PC-9 (cell line): ENCODE measurements at regions not wholly inside any gene's neighbourhood (a gene's known extent, or its start where the extent isn't known, plus 50 kb on each side); places are given as distances from the start of the nearest gene placed in this dataset.

Experiments used
- BruUV-seq: library from RNA; stranded (reverse); fragments of 400-500 nt; replicated peaks from 2 replicates; lab custom pipeline; 2021; lab: Mats Ljungman, UMichigan
- CTCF ChIA-PET: fragments of 300-600 bp; sonication (Branson Sonifier 250); formaldehyde crosslinking; loops from one replicate; lab custom pipeline; 2022; ENCODE audit warnings: antibody characterized with exemption; lab: Charles Lee
- POLR2A ChIA-PET: fragments of 300-600 bp; sonication (Branson Sonifier 250); formaldehyde crosslinking; loops from one replicate; lab custom pipeline; 2022; ENCODE audit warnings: antibody characterized with exemption; ENCODE audit not compliant: unreplicated experiment; lab: Charles Lee
- DNase-seq, 2 experiments: peaks; one replicate each; pipeline versions ENCODE4 v3.0.0 to v3.0.0-alpha.2; 2015 to 2022; ENCODE audit warnings: mixed read lengths in 1 of 2
- H2AFZ ChIP-seq: fragments of 200-600 bp; sonication (generic); 2 replicates; pipeline ENCODE4 v1.8.1; 2017; ENCODE audit warnings: antibody characterized with exemption
- H3F3A ChIP-seq: fragments of 200-600 bp; sonication (generic); 2 replicates; pipeline ENCODE4 v1.8.1; 2017; ENCODE audit warnings: antibody characterized with exemption, mild to moderate bottlenecking, low read depth; ENCODE audit not compliant: insufficient read depth
- H3K27ac ChIP-seq: fragments of 200-600 bp; sonication (generic); 2 replicates; pipeline ENCODE4 v1.6.1; 2016; ENCODE audit warnings: mixed run types
- H3K27me3 ChIP-seq: fragments of 200-600 bp; sonication (generic); 2 replicates; pipeline ENCODE4 v1.6.1; 2016; ENCODE audit warnings: low read depth, mixed run types; ENCODE audit not compliant: insufficient read depth
- H3K36me3 ChIP-seq: fragments of 200-600 bp; sonication (generic); 2 replicates; pipeline ENCODE4 v1.6.1; 2016; ENCODE audit warnings: low read depth, mixed run types
- H3K4me1 ChIP-seq: fragments of 200-600 bp; sonication (generic); replicated peaks from 2 replicates; pipeline ENCODE4 v1.6.1; 2016; ENCODE audit warnings: mixed run types; ENCODE audit not compliant: insufficient read depth
- H3K4me2 ChIP-seq: fragments of 200-600 bp; sonication (generic); 2 replicates; pipeline ENCODE4 v1.6.1; 2017; ENCODE audit warnings: mixed run types
- H3K4me3 ChIP-seq: fragments of 200-600 bp; sonication (generic); 2 replicates; pipeline ENCODE4 v1.6.1; 2016; ENCODE audit warnings: mixed run types
- H3K79me2 ChIP-seq: fragments of 200-600 bp; sonication (generic); 2 replicates; pipeline ENCODE4 v1.6.1; 2017; ENCODE audit warnings: low read depth, mixed run types
- H3K9me2 ChIP-seq: fragments of 200-600 bp; sonication (generic); 2 replicates; pipeline ENCODE4 v1.8.1; 2017; ENCODE audit warnings: mild to moderate bottlenecking; ENCODE audit not compliant: insufficient read depth
- H3K9me3 ChIP-seq: fragments of 200-600 bp; sonication (generic); 2 replicates; pipeline ENCODE4 v1.8.1; 2016; ENCODE audit warnings: low read depth; ENCODE audit not compliant: insufficient read depth
- H4K20me1 ChIP-seq: fragments of 200-600 bp; sonication (generic); 2 replicates; pipeline ENCODE4 v1.8.1; 2017; ENCODE audit not compliant: insufficient read depth
- EZH2 ChIP-seq: fragments of 200-600 bp; sonication (generic); IDR thresholded peaks from 2 replicates; pipeline ENCODE4 v1.8.0; 2017; ENCODE audit warnings: antibody characterized with exemption, low read depth
- intact Hi-C: fragments of 100-400 bp; cut with micrococcal nuclease; formaldehyde crosslinking; loops from one replicate; pipeline ENCODE4 v1.10.0; 2022; ENCODE audit not compliant: unreplicated experiment
- TF ChIP-seq, protein P1 (sequence below): fragments of 200-600 bp; sonication (generic); conservative IDR thresholded peaks from 2 replicates; pipeline ENCODE4 v1.6.1; 2017; ENCODE audit warnings: mixed run types, antibody characterized with exemption, mild to moderate bottlenecking, moderate library complexity

DNA sequence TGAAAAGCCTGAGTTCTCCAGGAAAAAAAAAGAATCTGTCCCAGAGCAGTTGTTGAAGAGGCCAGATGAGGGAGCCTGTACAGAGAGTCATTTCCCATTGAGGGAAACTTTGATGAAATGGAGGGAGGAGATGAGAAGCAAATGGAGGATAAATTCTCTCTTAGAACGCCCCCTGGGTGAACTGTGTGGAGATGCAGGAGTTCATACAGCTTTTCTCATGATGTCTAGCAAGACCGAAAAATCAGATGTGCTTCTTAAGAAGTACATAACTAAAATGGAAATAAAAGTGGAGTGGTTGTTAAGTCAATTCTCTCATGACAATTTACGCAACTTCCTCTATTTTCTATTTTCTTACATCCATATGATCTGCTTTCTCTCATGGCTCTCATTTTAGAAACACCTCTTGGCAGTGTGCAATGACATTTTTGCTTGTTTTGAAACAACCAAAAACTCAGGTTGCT lies 1263.1 kb downstream of the PCDH9 start:
- Histone ChIP-seq H3K4me2 (no peak overlapping the region), H3K4me1 (no peaks in the 10 kb centered on the region), H3K9me3 (no peaks in the 10 kb centered on the region; the same call in 1 of the 2 replicates), H2AFZ (no peak overlapping the region), H3K4me3 (no peak overlapping the region), H3K27ac (no peak overlapping the region), H3F3A (no peaks in the 10 kb centered on the region), H4K20me1 (no peaks in the 10 kb centered on the region), H3K36me3 (no peaks in the 10 kb centered on the region), H3K79me2 (no peaks in the 10 kb centered on the region), H3K27me3 (no peaks in the 10 kb centered on the region), H3K9me2 (no peaks in the 10 kb centered on the region; the same call in 1 of the 2 replicates)
- ChIA-PET POLR2A (no interaction called here), CTCF (interaction anchor here (0.7 kb wide), 1 partner anchor 649 kb away, joined by 3 read pairs; no protein-coding TSS in a partner anchor)
- intact Hi-C loops: loop anchor here (10.0 kb wide), 1 partner anchor 312 kb away; no protein-coding TSS in a partner anchor
- TF ChIP-seq, protein P1, sequence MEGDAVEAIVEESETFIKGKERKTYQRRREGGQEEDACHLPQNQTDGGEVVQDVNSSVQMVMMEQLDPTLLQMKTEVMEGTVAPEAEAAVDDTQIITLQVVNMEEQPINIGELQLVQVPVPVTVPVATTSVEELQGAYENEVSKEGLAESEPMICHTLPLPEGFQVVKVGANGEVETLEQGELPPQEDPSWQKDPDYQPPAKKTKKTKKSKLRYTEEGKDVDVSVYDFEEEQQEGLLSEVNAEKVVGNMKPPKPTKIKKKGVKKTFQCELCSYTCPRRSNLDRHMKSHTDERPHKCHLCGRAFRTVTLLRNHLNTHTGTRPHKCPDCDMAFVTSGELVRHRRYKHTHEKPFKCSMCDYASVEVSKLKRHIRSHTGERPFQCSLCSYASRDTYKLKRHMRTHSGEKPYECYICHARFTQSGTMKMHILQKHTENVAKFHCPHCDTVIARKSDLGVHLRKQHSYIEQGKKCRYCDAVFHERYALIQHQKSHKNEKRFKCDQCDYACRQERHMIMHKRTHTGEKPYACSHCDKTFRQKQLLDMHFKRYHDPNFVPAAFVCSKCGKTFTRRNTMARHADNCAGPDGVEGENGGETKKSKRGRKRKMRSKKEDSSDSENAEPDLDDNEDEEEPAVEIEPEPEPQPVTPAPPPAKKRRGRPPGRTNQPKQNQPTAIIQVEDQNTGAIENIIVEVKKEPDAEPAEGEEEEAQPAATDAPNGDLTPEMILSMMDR: peak; percentile 34
- no peak for TF ChIP-seq EZH2
- BruUV-seq: no TSS peak
- peak in 1 of 2 experiments; percentile 6 for DNase-seq

DNA sequence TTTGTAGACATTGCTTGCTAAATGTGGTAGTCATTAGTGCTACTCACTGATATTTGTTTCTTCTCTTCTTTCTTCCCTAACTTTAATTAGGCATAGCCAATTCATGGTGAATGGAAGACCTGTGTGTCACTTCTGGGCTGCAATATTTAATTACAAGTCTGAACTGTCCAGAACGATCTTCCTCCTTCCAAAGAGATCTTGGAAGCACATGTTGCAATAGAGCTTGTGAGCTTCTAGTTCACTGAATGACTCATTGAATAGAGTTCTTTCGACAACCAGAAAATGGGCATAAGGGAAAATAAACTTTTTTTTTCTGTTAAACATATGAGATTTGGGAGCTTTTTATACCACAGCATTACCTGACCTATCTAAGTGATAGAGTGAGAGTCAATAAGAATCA lies 1264.6 kb downstream of the PCDH9 start:
- Histone ChIP-seq H4K20me1 (no peaks in the 10 kb centered on the region), H3K79me2 (no peaks in the 10 kb centered on the region), H3K4me1 (no peaks in the 10 kb centered on the region), H3K27ac (no peak overlapping the region), H3K27me3 (no peaks in the 10 kb centered on the region), H3F3A (no peaks in the 10 kb centered on the region), H3K4me2 (no peak overlapping the region), H2AFZ (no peak overlapping the region), H3K4me3 (no peak overlapping the region), H3K9me2 (no peaks in the 10 kb centered on the region; the same call in 1 of the 2 replicates), H3K9me3 (no peaks in the 10 kb centered on the region; the same call in 1 of the 2 replicates), H3K36me3 (no peaks in the 10 kb centered on the region)
- TF ChIP-seq, protein P1: no peak
- no peak for TF ChIP-seq EZH2
- DNase-seq: no peak
- intact Hi-C loops: loop anchor here (10.0 kb wide), 1 partner anchor 311 kb away; no protein-coding TSS in a partner anchor
- ChIA-PET POLR2A (no interaction called here), CTCF (no interaction called here)
- no TSS peak for BruUV-seq

DNA sequence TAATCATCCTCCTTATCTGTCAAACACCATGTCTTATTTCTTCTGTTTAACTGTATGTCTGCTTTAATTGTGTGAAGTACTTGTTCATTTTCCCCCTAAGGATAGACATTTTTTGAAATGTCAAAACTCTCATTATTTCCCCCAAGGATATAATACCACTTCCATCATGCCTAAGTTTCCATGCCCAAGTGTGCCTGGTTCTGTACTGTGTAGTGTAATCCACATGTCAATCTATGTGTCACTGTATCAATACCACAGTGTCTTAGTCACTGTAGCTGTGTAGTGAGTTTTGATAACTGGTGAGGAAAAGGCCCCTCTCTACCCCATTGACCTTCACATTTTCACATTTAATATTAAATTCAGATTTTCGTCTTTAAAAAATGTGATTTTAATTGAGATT lies 1265.5 kb downstream of the PCDH9 start:
- Histone ChIP-seq H2AFZ (no peak overlapping the region), H3K4me2 (no peak overlapping the region), H3K9me2 (no peaks in the 10 kb centered on the region), H3K79me2 (no peaks in the 10 kb centered on the region), H4K20me1 (no peaks in the 10 kb centered on the region), H3K4me1 (no peaks in the 10 kb centered on the region), H3K4me3 (no peak overlapping the region), H3K27me3 (no peaks in the 10 kb centered on the region), H3K9me3 (no peaks in the 10 kb centered on the region; the same call in 1 of the 2 replicates), H3K36me3 (no peaks in the 10 kb centered on the region), H3F3A (no peaks in the 10 kb centered on the region), H3K27ac (no peak overlapping the region)
- TF ChIP-seq EZH2: no peak
- TF ChIP-seq, protein P1: no peak
- intact Hi-C loops: loop anchor here (10.0 kb wide), 1 partner anchor 310 kb away; no protein-coding TSS in a partner anchor
- POLR2A ChIA-PET: no interaction called here
- no TSS peak for BruUV-seq
- no peak for DNase-seq
- CTCF ChIA-PET: no interaction called here
